ENCODE measurements at regions not wholly inside any gene's neighbourhood (a gene's known extent, or its start where the extent isn't known, plus 50 kb on each side); places are given as distances from the start of the nearest gene placed in this dataset.

DNA sequence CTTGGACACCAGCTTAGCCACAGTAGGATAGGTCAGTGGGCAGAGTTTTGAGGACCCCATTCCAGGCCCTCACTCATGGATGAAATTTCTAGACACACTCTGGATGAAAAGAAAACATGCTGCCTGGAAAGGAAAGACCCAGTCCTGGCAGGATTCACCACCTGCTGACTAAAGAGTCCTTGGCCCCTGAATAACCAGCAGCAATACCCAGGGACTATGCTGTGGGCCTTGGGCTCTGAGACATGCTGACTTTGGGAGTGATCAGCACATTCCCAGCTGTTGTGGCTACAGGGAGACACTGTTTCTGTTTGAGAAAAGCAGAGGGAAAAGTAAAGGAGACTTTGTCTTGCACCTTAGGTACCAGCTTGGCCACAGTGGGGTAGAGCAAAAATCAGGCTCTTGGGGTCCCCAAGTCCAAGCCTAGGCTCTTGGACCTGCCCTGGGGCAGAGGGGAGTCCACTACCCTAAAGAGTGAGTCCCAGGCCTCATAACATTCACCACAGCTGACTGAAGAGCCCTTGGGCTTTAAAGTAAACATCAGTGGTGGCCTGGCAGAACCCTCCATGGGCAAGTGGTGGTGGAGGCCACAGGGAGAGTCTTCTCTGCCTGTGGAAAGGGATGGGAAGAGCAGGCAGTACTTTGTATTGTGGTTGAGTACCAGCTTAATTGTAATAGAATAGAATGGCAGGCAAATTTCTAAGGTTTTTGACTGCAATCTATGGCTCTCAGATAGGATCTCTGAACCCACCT lies 516.8 kb downstream of the BCKDHB start:
- no peak overlapping the region for H3K4me3 ChIP-seq (ENCODE audit: control insufficient read depth, low read depth, low read length)
- TF ChIP-seq, protein P1, sequence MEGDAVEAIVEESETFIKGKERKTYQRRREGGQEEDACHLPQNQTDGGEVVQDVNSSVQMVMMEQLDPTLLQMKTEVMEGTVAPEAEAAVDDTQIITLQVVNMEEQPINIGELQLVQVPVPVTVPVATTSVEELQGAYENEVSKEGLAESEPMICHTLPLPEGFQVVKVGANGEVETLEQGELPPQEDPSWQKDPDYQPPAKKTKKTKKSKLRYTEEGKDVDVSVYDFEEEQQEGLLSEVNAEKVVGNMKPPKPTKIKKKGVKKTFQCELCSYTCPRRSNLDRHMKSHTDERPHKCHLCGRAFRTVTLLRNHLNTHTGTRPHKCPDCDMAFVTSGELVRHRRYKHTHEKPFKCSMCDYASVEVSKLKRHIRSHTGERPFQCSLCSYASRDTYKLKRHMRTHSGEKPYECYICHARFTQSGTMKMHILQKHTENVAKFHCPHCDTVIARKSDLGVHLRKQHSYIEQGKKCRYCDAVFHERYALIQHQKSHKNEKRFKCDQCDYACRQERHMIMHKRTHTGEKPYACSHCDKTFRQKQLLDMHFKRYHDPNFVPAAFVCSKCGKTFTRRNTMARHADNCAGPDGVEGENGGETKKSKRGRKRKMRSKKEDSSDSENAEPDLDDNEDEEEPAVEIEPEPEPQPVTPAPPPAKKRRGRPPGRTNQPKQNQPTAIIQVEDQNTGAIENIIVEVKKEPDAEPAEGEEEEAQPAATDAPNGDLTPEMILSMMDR (conservative IDR thresholded peaks at IDR 0.05; ENCODE audit: control insufficient read depth, insufficient read depth, low read depth, low read length) = no peak
- DNase-seq (ENCODE audit: low read depth) = no peak

DNA sequence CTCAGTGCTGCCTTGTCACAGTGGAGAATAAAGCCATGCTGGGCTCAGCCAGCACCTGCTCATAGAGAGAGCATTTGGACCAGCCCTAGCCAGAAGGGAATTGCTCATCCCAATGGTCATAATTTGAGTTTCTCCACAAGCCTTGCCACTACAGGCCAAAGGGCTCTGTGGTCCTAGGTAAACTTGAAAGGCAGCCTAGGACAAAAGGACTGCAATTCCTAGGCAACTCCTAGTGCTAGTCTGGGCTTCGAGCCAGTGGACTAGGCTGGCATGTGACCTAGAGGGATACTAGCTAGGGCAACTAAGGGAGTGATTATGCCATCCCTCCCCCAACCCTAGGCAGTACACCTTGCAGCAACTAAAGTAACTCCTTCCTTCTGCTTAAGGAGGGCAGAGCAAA lies 516.2 kb downstream of the BCKDHB start:
- TF ChIP-seq, protein P1 (conservative IDR thresholded peaks at IDR 0.05; ENCODE audit: control insufficient read depth, insufficient read depth, low read depth, low read length) = no peak
- no peak overlapping the region for H3K4me3 ChIP-seq (ENCODE audit: control insufficient read depth, low read depth, low read length)
- DNase-seq (ENCODE audit: low read depth) = no peak

DNA sequence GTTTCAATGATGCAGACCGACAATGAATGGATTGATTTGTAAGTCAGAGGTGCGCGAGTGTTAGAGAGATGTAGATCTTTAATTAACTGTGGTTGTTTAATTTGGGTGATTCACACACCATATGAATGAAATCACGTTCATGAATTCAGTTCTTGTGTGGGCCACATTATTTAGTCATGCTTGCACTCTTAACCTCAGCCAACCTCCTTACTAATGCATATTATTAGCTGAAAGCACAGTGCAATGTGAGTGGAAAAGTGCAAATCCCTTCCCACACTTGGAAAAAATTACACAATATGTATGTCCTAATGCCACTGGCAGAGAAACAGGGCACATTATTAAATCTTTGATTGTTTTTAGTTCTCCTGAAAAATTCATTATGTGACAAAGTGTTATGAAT lies 512.5 kb downstream of the BCKDHB start:
- TF ChIP-seq, protein P1 (conservative IDR thresholded peaks at IDR 0.05; ENCODE audit: control insufficient read depth, insufficient read depth, low read depth, low read length) = no peak
- DNase-seq (ENCODE audit: low read depth) = peak; percentile 60
- H3K4me3 ChIP-seq (ENCODE audit: control insufficient read depth, low read depth, low read length) = no peak overlapping the region

DNA sequence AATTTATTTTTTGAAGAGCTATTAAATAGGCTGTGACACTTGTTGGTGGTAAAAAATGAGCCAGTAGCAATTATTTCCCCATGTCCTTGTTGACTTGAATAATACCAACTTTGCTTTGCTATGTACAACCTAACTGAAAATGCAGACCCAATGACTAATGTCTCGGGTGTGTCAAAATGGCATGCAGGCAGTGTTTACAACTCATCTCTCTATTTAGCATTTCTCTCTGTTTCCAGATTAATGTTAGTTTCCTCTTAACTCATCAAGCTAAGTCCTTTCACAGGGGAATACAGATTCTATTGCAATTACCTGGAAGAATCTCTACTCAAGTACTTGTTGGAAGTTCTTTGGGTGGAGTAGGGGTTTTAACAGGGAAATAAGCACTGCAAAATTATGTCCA lies 504.4 kb downstream of the BCKDHB start:
- no peak overlapping the region for H3K4me3 ChIP-seq (ENCODE audit: control insufficient read depth, low read depth, low read length)
- TF ChIP-seq, protein P1 (conservative IDR thresholded peaks at IDR 0.05; ENCODE audit: control insufficient read depth, insufficient read depth, low read depth, low read length) = no peak
- DNase-seq (ENCODE audit: low read depth) = peak; percentile 76

DNA sequence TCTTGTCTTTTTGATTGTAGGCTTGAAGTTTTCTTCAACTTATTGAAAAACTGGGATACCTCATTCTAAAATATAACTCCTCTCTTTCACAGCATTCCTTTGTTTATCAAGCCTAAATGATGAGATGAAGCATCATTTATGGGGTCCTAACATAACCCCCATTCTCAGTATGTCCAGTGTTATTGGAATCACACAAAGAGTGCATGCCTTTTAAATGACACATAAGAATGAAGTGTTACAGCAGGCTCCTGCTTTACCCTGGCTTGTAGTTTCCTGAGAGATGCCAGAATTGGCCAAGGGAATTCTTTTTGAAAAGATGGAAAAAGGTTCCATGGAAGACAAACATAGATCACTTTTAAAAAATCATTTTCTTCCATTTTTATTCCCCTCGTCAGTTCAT lies 502.4 kb downstream of the BCKDHB start:
- TF ChIP-seq, protein P1 (conservative IDR thresholded peaks at IDR 0.05; ENCODE audit: control insufficient read depth, insufficient read depth, low read depth, low read length) = no peak
- H3K4me3 ChIP-seq (ENCODE audit: control insufficient read depth, low read depth, low read length) = no peak overlapping the region
- DNase-seq (ENCODE audit: low read depth) = peak; percentile 31

DNA sequence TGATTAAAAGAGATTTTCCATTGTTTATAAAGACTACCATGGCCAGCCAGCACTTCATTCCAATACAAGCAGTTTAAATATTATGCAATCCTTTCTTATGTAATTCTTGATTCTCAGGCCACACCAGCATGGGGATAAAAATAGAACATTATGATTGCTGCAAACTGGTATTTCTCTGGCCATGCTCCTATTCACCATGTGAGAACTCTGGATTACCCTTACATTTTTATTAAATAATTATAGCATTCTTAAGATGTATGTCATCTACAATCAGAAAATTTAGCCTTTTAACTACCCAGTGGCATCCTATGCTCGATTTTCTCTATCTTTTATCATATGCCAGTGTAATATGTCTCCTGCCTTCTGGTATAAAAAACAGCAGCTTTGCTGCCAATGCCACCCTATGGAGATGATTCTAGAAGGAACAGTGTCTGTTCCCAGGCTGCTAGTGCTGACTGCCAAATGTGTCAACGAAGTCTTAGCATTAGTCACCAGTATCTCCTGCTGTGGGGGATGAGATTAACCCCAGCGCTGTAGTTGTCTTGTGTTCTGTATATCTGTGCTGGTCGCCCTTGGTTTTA lies 501.4 kb downstream of the BCKDHB start:
- DNase-seq (ENCODE audit: low read depth) = peak; percentile 89
- TF ChIP-seq, protein P1 (conservative IDR thresholded peaks at IDR 0.05; ENCODE audit: control insufficient read depth, insufficient read depth, low read depth, low read length) = no peak
- H3K4me3 ChIP-seq (ENCODE audit: control insufficient read depth, low read depth, low read length) = no peak overlapping the region
